PC-3 (cell line): ENCODE measurements at regions not wholly inside any gene's neighbourhood (a gene's known extent, or its start where the extent isn't known, plus 50 kb on each side); places are given as distances from the start of the nearest gene placed in this dataset.

Experiments used
- EZH2 ChIP-seq: fragments of 300-600 bp; sonication (generic); IDR thresholded peaks from one replicate; pipeline ENCODE4 v1.6.1; 2017; ENCODE audit warnings: antibody characterized with exemption, mild to moderate bottlenecking, low read length; ENCODE audit not compliant: unreplicated experiment
- TF ChIP-seq, protein P1 (sequence below): fragments of 300-600 bp; sonication (generic); conservative IDR thresholded peaks from 2 replicates; pipeline ENCODE4 v1.5.1; 2017; ENCODE audit warnings: antibody characterized with exemption, low read depth, mild to moderate bottlenecking, low read length

DNA sequence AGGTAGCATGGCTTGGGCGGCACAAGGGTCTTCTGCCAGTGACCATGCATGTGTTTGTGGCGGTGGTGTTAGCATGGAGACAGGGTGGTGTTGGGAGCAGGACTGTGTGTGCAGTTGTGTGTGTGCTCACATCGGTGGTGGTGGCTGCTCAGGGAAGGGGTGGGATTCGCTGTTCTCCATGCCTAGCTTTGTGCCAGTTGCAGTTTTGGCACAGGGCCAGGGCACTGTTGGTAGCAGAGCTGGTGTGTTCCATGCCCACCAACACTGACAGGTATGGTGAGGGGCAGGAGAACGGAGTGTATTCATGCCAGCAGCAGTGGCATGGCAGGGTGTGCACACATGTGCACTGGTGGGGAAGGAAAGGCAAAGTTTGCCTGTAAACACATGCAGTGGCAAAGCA lies 77.3 kb upstream of the TEKT1 start:
- TF ChIP-seq, protein P1, sequence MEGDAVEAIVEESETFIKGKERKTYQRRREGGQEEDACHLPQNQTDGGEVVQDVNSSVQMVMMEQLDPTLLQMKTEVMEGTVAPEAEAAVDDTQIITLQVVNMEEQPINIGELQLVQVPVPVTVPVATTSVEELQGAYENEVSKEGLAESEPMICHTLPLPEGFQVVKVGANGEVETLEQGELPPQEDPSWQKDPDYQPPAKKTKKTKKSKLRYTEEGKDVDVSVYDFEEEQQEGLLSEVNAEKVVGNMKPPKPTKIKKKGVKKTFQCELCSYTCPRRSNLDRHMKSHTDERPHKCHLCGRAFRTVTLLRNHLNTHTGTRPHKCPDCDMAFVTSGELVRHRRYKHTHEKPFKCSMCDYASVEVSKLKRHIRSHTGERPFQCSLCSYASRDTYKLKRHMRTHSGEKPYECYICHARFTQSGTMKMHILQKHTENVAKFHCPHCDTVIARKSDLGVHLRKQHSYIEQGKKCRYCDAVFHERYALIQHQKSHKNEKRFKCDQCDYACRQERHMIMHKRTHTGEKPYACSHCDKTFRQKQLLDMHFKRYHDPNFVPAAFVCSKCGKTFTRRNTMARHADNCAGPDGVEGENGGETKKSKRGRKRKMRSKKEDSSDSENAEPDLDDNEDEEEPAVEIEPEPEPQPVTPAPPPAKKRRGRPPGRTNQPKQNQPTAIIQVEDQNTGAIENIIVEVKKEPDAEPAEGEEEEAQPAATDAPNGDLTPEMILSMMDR = no peak
- no peak for TF ChIP-seq EZH2
